IMR-90 (cell line): ENCODE measurements at regions not wholly inside any gene's neighbourhood (a gene's known extent, or its start where the extent isn't known, plus 50 kb on each side); places are given as distances from the start of the nearest gene placed in this dataset.

Experiments
- ATAC-seq: fragments of 200-7000 bp; cut with Tn5 transposase; 2 replicates; pipeline ENCODE4 v1.9.1; 2020; ENCODE audit warnings: low read depth, mild to moderate bottlenecking, moderate library complexity
- BruUV-seq: library from RNA; stranded (reverse); fragments of 400-500 nt; replicated peaks from 2 replicates; lab custom pipeline; 2021; lab: Mats Ljungman, UMichigan
- CTCF ChIA-PET: fragments of 300-600 bp; formaldehyde crosslinking; extraction: SDS; loops from one replicate; lab custom pipeline; 2021; ENCODE audit warnings: antibody characterized with exemption; lab: Yijun Ruan, JAX
- POLR2A ChIA-PET: fragments of 300-600 bp; sonication (Branson Sonifier 250); formaldehyde crosslinking; loops from one replicate; lab custom pipeline; 2022; ENCODE audit warnings: antibody characterized with exemption; ENCODE audit not compliant: unreplicated experiment; lab: Charles Lee
- DNase-seq: peaks from one replicate; pipeline ENCODE4 v3.0.0; 2013
- H2AFZ ChIP-seq: replicated peaks from 2 replicates; pipeline ENCODE3; 2013; ENCODE audit warnings: low read length, mild to moderate bottlenecking; ENCODE audit not compliant: poor library complexity
- H2AK5ac ChIP-seq: 2 replicates; pipeline ENCODE4 v1.6.1; 2013; ENCODE audit warnings: low read depth, low read length, inconsistent platforms
- H2AK9ac ChIP-seq: replicated peaks from 2 replicates; pipeline ENCODE3; 2013; ENCODE audit warnings: mild to moderate bottlenecking, low read depth, low read length, moderate library complexity; ENCODE audit not compliant: poor library complexity
- H2BK120ac ChIP-seq: 2 replicates; pipeline ENCODE4 v1.6.1; 2013; ENCODE audit warnings: low read depth, low read length, inconsistent platforms
- H2BK15ac ChIP-seq: 3 replicates; pipeline ENCODE4 v1.6.1; 2013; ENCODE audit warnings: low read depth, low read length, inconsistent platforms
- H2BK20ac ChIP-seq: 2 replicates; pipeline ENCODE4 v1.6.1; 2013; ENCODE audit warnings: low read depth, mild to moderate bottlenecking, inconsistent platforms, low read length, moderate library complexity
- H2BK5ac ChIP-seq: 2 replicates; pipeline ENCODE4 v1.6.1; 2013; ENCODE audit warnings: mild to moderate bottlenecking, low read depth, low read length, inconsistent platforms; ENCODE audit not compliant: poor library complexity, severe bottlenecking
- H3K14ac ChIP-seq: replicated peaks from 2 replicates; pipeline ENCODE4 v1.6.1; 2013; ENCODE audit warnings: low read depth, low read length, inconsistent platforms
- H3K18ac ChIP-seq: 2 replicates; pipeline ENCODE4 v1.6.1; 2013; ENCODE audit warnings: low read depth, low read length, control low read depth
- H3K23ac ChIP-seq: 2 replicates; pipeline ENCODE4 v1.6.1; 2013; ENCODE audit warnings: low read depth, low read length, inconsistent platforms
- H3K27ac ChIP-seq: 2 replicates; pipeline ENCODE4 v1.5.1; 2013; ENCODE audit warnings: mild to moderate bottlenecking, control low read depth, low read length; ENCODE audit not compliant: insufficient read depth
- H3K27me3 ChIP-seq: 2 replicates; pipeline ENCODE4 v1.6.1; 2013; ENCODE audit warnings: low read length; ENCODE audit not compliant: control insufficient read depth, insufficient read depth
- H3K36me3 ChIP-seq: 2 replicates; pipeline ENCODE4 v1.6.1; 2013; ENCODE audit warnings: low read length, mixed read lengths; ENCODE audit not compliant: control insufficient read depth, insufficient read depth
- H3K4ac ChIP-seq: 2 replicates; pipeline ENCODE4 v1.6.1; 2013; ENCODE audit warnings: low read depth, low read length, inconsistent platforms
- H3K4me1 ChIP-seq: 2 replicates; pipeline ENCODE4 v1.6.1; 2013; ENCODE audit warnings: low read length, mixed read lengths; ENCODE audit not compliant: control insufficient read depth, insufficient read depth
- H3K4me2 ChIP-seq: 2 replicates; pipeline ENCODE4 v1.6.1; 2013; ENCODE audit warnings: low read depth, mild to moderate bottlenecking, control low read depth, low read length, moderate library complexity
- H3K4me3 ChIP-seq: 2 replicates; pipeline ENCODE4 v1.5.1; 2013; ENCODE audit warnings: low read depth, mild to moderate bottlenecking, control low read depth, low read length, moderate library complexity; ENCODE audit not compliant: insufficient read depth
- H3K56ac ChIP-seq: 2 replicates; pipeline ENCODE4 v1.6.1; 2013; ENCODE audit warnings: low read length, inconsistent platforms; ENCODE audit not compliant: insufficient read depth; ENCODE audit errors: extremely low read depth
- H3K79me1 ChIP-seq, 2 experiments: 2 replicates each; pipeline ENCODE4 v1.6.1; 2013; ENCODE audit warnings: low read length in 2 of 2, inconsistent platforms in 1 of 2, low read depth in 1 of 2
- H3K9ac ChIP-seq: 2 replicates; pipeline ENCODE4 v1.6.1; 2013; ENCODE audit warnings: low read depth, low read length, control low read depth
- H3K9me1 ChIP-seq: 2 replicates; pipeline ENCODE4 v1.6.1; 2013; ENCODE audit warnings: low read length, inconsistent platforms; ENCODE audit not compliant: insufficient read depth
- H3K9me3 ChIP-seq: 2 replicates; pipeline ENCODE4 v1.6.1; 2013; ENCODE audit warnings: low read length; ENCODE audit not compliant: control insufficient read depth, insufficient read depth
- H4K20me1 ChIP-seq: 2 replicates; pipeline ENCODE4 v1.6.1; 2013; ENCODE audit warnings: low read length, inconsistent platforms; ENCODE audit not compliant: insufficient read depth
- H4K5ac ChIP-seq: 2 replicates; pipeline ENCODE4 v1.6.1; 2013; ENCODE audit warnings: mild to moderate bottlenecking, low read depth, low read length, control low read depth
- H4K8ac ChIP-seq, 2 experiments: 2 replicates each; pipeline ENCODE4 v1.6.1; 2013; ENCODE audit warnings: low read depth in 2 of 2, low read length in 2 of 2, control low read depth in 1 of 2, inconsistent platforms in 1 of 2
- H4K91ac ChIP-seq: 2 replicates; pipeline ENCODE4 v1.6.1; 2013; ENCODE audit warnings: low read depth, low read length, inconsistent platforms; ENCODE audit not compliant: insufficient read depth
- ELK1 ChIP-seq: fragments of 150-350 bp; IDR thresholded peaks from 2 replicates; pipeline ENCODE4 v1.6.1; 2016; ENCODE audit warnings: low read depth, mild to moderate bottlenecking, low read length, moderate library complexity, borderline replicate concordance
- FOS ChIP-seq: fragments of 150-350 bp; IDR thresholded peaks from 2 replicates; pipeline ENCODE4 v1.6.1; 2016; ENCODE audit warnings: low read depth, low read length
- MAFK ChIP-seq: IDR thresholded peaks from 2 replicates; pipeline ENCODE4 v1.6.1; 2012; ENCODE audit warnings: low read depth, low read length, improper control_type of control experiment
- NFE2L2 ChIP-seq: fragments of 150-350 bp; IDR thresholded peaks from 2 replicates; pipeline ENCODE4 v1.6.1; 2016; ENCODE audit warnings: low read depth, mild to moderate bottlenecking, low read length
- RAD21 ChIP-seq: IDR thresholded peaks from 2 replicates; pipeline ENCODE4 v1.6.1; 2012; ENCODE audit warnings: low read length, improper control_type of control experiment
- RCOR1 ChIP-seq: IDR thresholded peaks from 2 replicates; pipeline ENCODE4 v1.6.1; 2012; ENCODE audit warnings: mild to moderate bottlenecking, low read length, improper control_type of control experiment; ENCODE audit not compliant: insufficient replicate concordance
- RFX5 ChIP-seq: IDR thresholded peaks from 2 replicates; pipeline ENCODE4 v1.8.0; 2012; ENCODE audit warnings: low read depth, mild to moderate bottlenecking, low read length, moderate library complexity
- SMC3 ChIP-seq: fragments of 150-350 bp; IDR thresholded peaks from 2 replicates; pipeline ENCODE4 v1.6.1; 2016; ENCODE audit warnings: low read depth, mild to moderate bottlenecking, antibody characterized with exemption, low read length, moderate library complexity
- WGBS, 2 experiments: methylation state at CpG; one replicate each; pipeline versions ENCODE4 v1.1.5 to v1.1.7; 2013; ENCODE audit warnings: missing lambda C conversion rate in 2 of 2; ENCODE audit not compliant: insufficient read length in 1 of 2; ENCODE audit errors: extremely low coverage in 2 of 2; 5-methylcytosine and 5-hydroxymethylcytosine counted together
- dilution Hi-C: fragments of 300-500 bp; cut with HindIII; formaldehyde crosslinking; loops from one replicate; pipeline ENCODE4 v1.14.3; 2018; ENCODE audit warnings: low sequenced_read_pairs; ENCODE audit not compliant: unreplicated experiment
- in situ Hi-C: fragments of 300-500 bp; cut with MboI; formaldehyde crosslinking; loops from 3 replicates; pipeline ENCODE4 v1.14.3; 2019; ENCODE audit warnings: low sequenced_read_pairs, inconsistent platforms, mixed read lengths
- intact Hi-C: fragments of 100-400 bp; cut with micrococcal nuclease; formaldehyde crosslinking; loops from 2 replicates; pipeline ENCODE4 v1.10.0; 2022
- TF ChIP-seq, protein P1 (sequence below): fragments of 150-350 bp; IDR thresholded peaks from 2 replicates; pipeline ENCODE4 v1.6.1; 2017; ENCODE audit warnings: mild to moderate bottlenecking, antibody characterized with exemption, low read length, low read depth

GRCh38 chr1:30284728-30285475, 438.5 kb downstream of the MATN1 start:
- Histone ChIP-seq H2BK120ac (no peak overlapping the region), H3K4me2 (no peak overlapping the region), H2AK5ac (no peak overlapping the region), H2AK9ac (no peak overlapping the region), H4K8ac (no peak overlapping the region), H3K9ac (no peak overlapping the region), H3K18ac (no peak overlapping the region), H4K91ac (no peak overlapping the region), H3K27me3 (no peaks in the 10 kb centered on the region), H4K20me1 (no peaks in the 10 kb centered on the region), H2BK5ac (no peak overlapping the region), H3K4me1 (no peaks in the 10 kb centered on the region), H4K5ac (no peak overlapping the region), H2AFZ (no peak overlapping the region), H3K4ac (no peak overlapping the region), H3K79me1 (no peaks in the 10 kb centered on the region), H3K27ac (no peak overlapping the region), H3K9me3 (no peaks in the 10 kb centered on the region), H3K36me3 (no peaks in the 10 kb centered on the region), H3K9me1 (no peaks in the 10 kb centered on the region), H2BK20ac (no peak overlapping the region), H3K14ac (no peak overlapping the region), H3K56ac (no peak overlapping the region), H3K23ac (no peak overlapping the region), H2BK15ac (no peak overlapping the region), H3K4me3 (no peak overlapping the region)
- in situ Hi-C loops (no loop called here), dilution Hi-C loops (no loop called here), intact Hi-C loops (no loop called here)
- no peak for ATAC-seq
- CTCF ChIA-PET, result no interaction called here
- BruUV-seq, result no TSS peak
- POLR2A ChIA-PET, result no interaction called here
- no peak for DNase-seq
- TF ChIP-seq RFX5 (no peak), RCOR1 (no peak), MAFK (no peak), SMC3 (no peak), NFE2L2 (no peak), FOS (no peak), RAD21 (no peak), ELK1 (no peak)
- TF ChIP-seq, protein P1, sequence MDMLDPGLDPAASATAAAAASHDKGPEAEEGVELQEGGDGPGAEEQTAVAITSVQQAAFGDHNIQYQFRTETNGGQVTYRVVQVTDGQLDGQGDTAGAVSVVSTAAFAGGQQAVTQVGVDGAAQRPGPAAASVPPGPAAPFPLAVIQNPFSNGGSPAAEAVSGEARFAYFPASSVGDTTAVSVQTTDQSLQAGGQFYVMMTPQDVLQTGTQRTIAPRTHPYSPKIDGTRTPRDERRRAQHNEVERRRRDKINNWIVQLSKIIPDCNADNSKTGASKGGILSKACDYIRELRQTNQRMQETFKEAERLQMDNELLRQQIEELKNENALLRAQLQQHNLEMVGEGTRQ, result no peak
- 72% methylated on average over 2 of the region's 17 CpGs; no CpG with 5 or more reads in 1 of the 2 experiments for WGBS, 2 experiments
